AG04450 (cell line): ENCODE measurements at regions not wholly inside any gene's neighbourhood (a gene's known extent, or its start where the extent isn't known, plus 50 kb on each side); places are given as distances from the start of the nearest gene placed in this dataset.

Experiments
- CTCF ChIA-PET: fragments of 300-600, 350-600 bp; formaldehyde crosslinking; extraction: SDS; loops from one replicate; lab custom pipeline; 2022; ENCODE audit warnings: antibody characterized with exemption, inconsistent platforms; lab: Charles Lee
- POLR2A ChIA-PET: fragments of 350-600 bp; formaldehyde crosslinking; extraction: SDS; loops from one replicate; lab custom pipeline; 2021; ENCODE audit warnings: antibody characterized with exemption, inconsistent platforms; lab: Yijun Ruan, JAX
- DNase-seq: peaks from one replicate; pipeline ENCODE4 v3.0.0-alpha.2; 2011; ENCODE audit warnings: low read depth, low spot score
- H3K27ac ChIP-seq: one replicate; pipeline ENCODE4 v1.5.1; 2012; ENCODE audit warnings: low read depth, low read length, control low read depth
- H3K27me3 ChIP-seq: one replicate; pipeline ENCODE4 v1.6.0; 2012; ENCODE audit warnings: low read length; ENCODE audit not compliant: control insufficient read depth, insufficient read depth
- H3K4me3 ChIP-seq: 2 replicates; pipeline ENCODE4 v1.5.1; 2011; ENCODE audit warnings: mild to moderate bottlenecking, low read depth, low read length, control low read depth
- H3K9me3 ChIP-seq: 2 replicates; pipeline ENCODE4 v1.5.1; 2012; ENCODE audit warnings: low read length; ENCODE audit not compliant: control insufficient read depth, insufficient read depth
- CTCF ChIP-seq: IDR thresholded peaks from 2 replicates; pipeline ENCODE4 v1.5.1; 2011; ENCODE audit warnings: low read depth, low read length, control low read depth, inconsistent platforms

GRCh38 chr9:129351058-129351641 lies 173.1 kb upstream of the IER5L start:
- CTCF ChIA-PET: interaction anchor here (1.3 kb wide), 1 partner anchor 208 kb away, joined by 3 read pairs; no protein-coding TSS in a partner anchor
- POLR2A ChIA-PET: no interaction called here
- Histone ChIP-seq H3K27ac (no peak overlapping the region), H3K27me3 (no peaks in the 10 kb centered on the region), H3K4me3 (no peak overlapping the region), H3K9me3 (peaks cover 13% of the 10 kb centered on the region)
- no peak for TF ChIP-seq CTCF
- no peak for DNase-seq

- no peak for TF ChIP-seq CTCF
- Histone ChIP-seq H3K9me3 (peaks cover 5% of the 10 kb centered on the region), H3K27me3 (no peaks in the 10 kb centered on the region), H3K27ac (peak overlapping the region; percentile 21), H3K4me3 (no peak overlapping the region)
- DNase-seq: no peak
- ChIA-PET POLR2A (interaction anchor here (0.7 to 1.1 kb wide), 3 partner anchors 11 to 217 kb away, joined by 3 to 4 read pairs (median 4); partner anchors contain the start of gene IER5L), CTCF (interaction anchor here (1.3 kb wide), 1 partner anchor 208 kb away, joined by 3 read pairs; no protein-coding TSS in a partner anchor)
Measured at GRCh38 chr9:129350143-129350935, 172.3 kb upstream of the IER5L start.

- POLR2A ChIA-PET: interaction anchor here (0.7 to 1.1 kb wide), 3 partner anchors 12 to 216 kb away, joined by 3 to 4 read pairs (median 4); partner anchors contain the start of gene IER5L
- CTCF ChIA-PET: no interaction called here
- no peak for DNase-seq
Measured at GRCh38 chr9:129349665-129349947, 171.5 kb upstream of the IER5L start.

GRCh38 chr9:129348890-129349664 lies 171.0 kb upstream of the IER5L start:
- H3K9me3 ChIP-seq: no peaks in the 10 kb centered on the region
- H3K27ac ChIP-seq: no peak overlapping the region
- no peak for DNase-seq
- no peaks in the 10 kb centered on the region for H3K27me3 ChIP-seq
- POLR2A ChIA-PET: interaction anchor here (0.7 kb wide), 2 partner anchors 12 to 216 kb away, joined by 3 to 4 read pairs; no protein-coding TSS in a partner anchor
- TF ChIP-seq CTCF: no peak
- no peak overlapping the region for H3K4me3 ChIP-seq
- CTCF ChIA-PET: no interaction called here

More at GRCh38 chr9:129349665-129349947, 171.5 kb upstream of the IER5L start:
- no peak for TF ChIP-seq CTCF
- Histone ChIP-seq H3K27me3 (no peaks in the 10 kb centered on the region), H3K27ac (no peak overlapping the region), H3K4me3 (no peak overlapping the region), H3K9me3 (no peaks in the 10 kb centered on the region)
